ENCODE measurements at regions not wholly inside any gene's neighbourhood (a gene's known extent, or its start where the extent isn't known, plus 50 kb on each side); places are given as distances from the start of the nearest gene placed in this dataset.
"Not testable (repeated sequence)": the region's sequence is repeated elsewhere in the genome, so short reads cannot be mapped to it uniquely, and the experiment has no call there.

DNA sequence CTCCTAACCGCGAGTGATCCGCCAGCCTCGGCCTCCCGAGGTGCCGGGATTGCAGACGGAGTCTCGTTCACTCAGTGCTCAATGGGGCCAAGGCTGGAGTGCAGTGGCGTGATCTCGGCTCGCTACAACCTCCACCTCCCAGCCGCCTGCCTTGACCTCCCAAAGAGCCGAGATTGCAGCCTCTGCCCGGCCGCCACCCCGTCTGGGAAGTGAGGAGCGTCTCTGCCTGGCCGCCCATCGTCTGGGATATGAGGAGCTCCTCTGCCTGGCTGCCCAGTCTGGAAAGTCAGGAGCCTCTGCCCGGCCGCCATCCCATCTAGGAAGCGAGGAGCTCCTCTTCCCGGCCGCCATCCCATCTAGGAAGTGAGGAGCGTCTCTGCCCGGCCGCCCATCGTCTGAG is 58.8 kb upstream of the ANKRD30BL start:
- DNase-seq = not testable (repeated sequence)

GRCh38 chr2:132221886-132222285 is 60.1 kb upstream of the ANKRD30BL start:
- DNase-seq = not testable (repeated sequence)

DNA sequence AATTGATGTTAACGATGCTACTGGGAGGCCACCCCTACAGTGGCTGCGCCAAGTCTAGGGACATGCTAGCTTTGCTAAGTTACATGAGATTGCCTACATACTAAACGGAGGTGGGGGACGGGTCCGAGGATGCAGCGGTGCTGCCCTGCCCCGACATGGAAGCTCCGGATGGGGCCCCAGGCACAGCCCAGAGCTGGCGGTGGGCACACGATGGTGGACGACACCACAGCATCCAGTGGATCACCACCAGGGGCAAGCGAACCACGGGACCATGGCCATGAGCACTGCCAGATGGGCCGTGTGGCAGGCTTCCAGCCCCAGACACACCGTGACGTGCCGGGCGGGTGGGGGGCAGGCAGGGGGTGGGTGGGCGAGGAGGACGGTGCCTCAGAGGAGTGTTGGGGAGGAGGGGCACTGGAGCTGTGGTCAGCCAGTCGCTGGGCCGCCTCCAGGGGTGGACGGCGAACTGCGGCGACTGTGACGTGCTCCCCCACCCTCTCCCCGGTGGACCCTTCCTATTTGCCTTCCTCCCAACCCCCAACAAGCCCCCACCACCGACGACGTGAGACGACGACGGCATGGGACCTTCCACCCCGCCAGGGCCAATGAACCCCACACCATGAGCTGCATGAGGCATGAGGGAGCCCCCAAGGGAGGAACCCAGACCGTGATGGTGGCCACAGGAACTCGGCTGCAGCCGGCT is 90.6 kb upstream of the ANKRD30BL start:
- DNase-seq = no peak

GRCh38 chr2:132252894-132253264 is 91.1 kb upstream of the ANKRD30BL start:
- no peak for DNase-seq

DNA sequence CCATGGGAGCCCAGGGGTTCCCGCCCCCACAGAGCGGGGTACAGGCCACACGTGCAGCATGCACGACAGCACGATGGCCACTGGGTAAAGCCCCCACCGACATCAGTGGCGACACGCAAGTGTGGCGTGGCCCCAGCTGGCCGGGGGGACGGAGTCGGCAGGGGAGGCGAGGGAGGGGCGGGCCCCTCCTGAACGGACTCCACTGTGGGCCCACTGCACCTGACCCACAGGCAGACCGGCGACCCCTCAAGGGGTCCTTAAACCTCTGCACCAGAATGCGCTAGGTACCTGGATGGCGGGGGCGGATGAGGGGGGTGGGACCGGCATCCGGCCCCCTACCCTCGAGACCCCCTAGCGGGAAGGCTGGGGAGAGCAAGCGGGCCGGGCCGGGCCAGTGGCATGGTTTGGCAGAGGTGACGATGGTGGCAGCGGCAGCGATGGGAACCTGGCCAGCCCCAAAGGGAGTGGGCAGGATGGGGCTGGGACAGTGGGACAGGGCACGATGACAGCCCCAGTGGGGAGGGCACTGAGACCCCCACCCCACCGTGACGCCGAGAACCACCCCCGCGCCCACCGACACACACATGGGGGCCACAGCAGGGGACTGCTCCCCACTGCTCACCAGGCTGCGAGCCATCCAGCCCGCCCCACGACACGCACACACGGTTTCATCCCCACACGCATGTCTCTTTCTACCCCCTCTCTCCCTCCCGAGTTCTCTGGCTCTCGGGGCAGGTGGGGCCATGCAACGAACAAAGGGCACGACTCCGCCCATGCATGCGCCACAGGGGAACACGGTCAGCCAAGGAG is 91.9 kb upstream of the ANKRD30BL start:
- no peak for DNase-seq

DNA sequence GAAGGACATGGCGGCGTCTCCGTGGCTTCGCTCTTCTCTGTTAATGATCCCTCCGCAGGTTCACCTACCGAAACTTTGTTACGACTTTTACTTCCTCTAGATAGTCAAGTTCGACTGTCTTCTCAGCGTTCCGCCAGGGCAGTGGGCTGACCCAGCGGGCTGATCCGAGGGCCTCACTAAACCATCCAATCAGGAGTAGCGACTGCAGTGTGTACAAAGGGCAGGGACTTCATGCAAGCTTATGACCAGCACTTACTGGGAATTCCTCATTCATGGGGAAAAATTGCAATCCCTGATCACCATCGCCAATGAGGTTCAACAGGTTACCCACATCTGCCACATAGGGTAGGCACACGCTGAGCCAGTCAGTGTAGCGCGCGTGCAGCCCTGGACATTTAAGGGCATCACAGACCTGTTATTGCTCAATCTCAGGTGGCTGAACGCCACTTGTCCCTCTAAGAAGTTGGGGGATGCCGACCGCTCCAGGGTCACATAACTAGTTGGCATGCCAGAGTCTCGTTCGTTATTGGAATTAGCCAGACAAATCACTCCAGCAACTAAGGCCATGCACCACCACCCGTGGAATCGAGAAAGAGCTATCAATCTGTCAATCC is 92.7 kb upstream of the ANKRD30BL start:
- not testable (repeated sequence) for DNase-seq

DNA sequence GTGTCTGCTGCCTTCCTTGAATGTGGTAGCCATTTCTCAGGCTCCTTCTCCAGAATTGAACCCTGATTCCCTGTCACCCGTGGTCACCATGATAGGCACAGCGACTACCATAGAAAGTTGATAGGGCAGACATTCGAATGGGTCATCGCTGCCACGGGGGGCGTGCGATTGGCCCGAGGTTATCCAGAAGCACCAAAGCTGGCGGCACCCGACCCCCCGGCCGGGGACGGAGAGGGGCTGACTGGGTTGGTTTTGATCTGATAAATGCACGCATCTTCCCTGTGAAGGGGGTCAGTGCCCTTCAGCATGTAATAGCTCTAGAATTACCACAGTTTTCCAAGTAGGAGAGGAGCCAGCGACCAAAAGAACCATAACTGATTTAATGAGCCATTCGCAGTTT is 94.0 kb upstream of the ANKRD30BL start:
- DNase-seq = no peak

- DNase-seq = no peak
Observed at GRCh38 chr2:132256251-132256902, 94.6 kb upstream of the ANKRD30BL start.

DNA sequence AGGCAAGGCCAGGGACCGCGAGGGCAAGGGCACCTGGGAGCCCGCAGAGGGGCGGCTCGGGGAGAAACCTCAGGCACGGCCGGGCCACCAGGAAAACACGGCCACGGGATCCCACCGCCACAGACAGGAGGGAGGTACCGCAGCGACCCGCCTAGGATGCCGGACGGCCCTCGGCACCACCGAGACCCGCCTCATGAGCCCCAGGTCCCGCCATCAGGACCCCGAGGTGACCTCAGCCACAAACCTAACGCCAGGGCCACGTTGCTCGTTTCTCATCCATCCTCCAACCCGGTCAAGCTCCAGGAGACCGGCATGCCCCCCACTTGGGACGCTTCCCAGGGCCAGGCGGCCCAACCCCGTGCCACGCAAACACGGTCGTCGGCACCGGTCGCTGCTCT is 95.2 kb upstream of the ANKRD30BL start:
- not testable (repeated sequence) for DNase-seq

DNA sequence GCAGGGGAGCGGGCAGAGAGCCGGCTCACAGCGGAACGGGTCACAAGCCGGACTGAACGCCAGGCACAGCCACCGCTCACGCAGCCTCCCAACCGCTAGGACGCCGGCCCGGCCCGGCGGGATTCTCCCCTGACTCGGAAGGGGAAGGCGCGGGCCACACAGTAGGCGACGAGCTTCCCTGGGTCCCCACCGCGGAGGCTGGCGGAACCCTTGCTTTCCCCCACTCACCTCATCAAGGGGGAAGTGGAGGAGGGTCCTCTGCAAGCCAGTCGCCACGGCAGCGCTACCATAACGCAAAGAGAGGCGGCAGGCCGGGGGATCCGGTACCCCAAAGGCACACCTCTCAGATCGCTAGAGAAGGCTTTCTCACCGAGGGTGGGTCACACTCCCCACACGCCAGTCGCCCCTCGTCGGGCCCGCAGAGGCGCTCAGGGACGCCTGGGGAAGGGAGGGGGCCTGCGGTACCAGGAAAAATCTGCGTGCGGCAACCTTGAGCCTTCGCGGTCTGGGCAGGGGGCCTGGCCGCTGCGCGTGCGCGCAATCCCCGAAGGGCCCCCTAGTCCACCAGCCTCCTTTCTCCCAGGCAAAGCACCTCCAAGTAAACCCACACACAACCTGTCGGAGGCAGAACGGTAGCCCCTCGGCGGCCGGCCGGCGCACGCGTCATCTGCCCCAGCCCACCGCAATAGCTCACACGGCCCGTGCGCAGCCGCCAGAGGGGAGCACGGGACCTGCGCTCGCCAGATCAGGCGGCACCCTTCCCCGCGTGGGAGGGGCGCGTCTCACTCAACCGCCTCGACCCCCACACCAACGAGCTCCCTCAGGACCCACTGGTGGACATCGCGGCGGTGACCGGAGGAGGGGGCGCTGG is 95.8 kb upstream of the ANKRD30BL start:
- not testable (repeated sequence) for DNase-seq

DNA sequence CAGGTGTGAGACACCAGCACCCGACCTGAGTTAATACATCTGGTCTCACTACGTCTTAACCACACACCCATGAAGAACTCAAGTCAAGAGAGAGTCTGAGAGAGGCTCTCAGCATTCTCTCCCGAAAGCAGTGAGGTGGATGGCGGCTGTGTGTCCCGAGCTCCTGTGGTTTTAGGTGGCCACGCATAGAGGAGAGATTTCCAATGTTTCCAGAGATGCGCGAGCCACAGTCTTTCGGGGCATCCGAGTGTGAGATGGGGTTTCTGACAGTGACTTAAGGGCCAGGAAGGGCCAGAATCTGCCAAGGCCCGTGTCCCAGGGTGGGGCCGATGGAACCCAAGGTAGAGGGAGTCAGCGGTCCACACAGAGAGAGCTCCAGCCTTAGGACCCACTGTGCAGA is 97.5 kb upstream of the ANKRD30BL start:
- not testable (repeated sequence) for DNase-seq

- DNase-seq = not testable (repeated sequence)
Observed at GRCh38 chr2:132265595-132265994, 103.8 kb upstream of the ANKRD30BL start.

DNA sequence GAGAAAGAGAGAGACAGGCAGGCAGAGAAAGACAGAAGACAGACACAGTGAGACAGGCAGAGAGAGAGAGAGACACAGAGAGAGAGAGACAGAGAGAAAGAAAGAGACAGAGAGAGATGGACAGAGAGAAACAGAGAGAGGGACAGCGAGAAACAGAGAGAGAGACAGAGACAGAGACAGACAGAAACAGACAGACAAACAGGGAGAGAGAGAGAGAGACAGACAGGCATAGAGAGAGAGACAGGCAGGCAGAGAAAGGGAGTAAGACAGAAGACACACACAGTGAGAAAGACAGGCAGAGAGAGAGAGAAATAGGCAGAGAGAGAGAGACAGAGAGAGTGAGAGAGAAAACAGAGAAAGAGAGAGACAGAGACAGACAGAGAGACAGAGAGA is 105.3 kb upstream of the ANKRD30BL start:
- no peak for DNase-seq

GRCh38 chr2:132267498-132268283 is 105.9 kb upstream of the ANKRD30BL start:
- DNase-seq = peak; percentile 1 to 14

DNA sequence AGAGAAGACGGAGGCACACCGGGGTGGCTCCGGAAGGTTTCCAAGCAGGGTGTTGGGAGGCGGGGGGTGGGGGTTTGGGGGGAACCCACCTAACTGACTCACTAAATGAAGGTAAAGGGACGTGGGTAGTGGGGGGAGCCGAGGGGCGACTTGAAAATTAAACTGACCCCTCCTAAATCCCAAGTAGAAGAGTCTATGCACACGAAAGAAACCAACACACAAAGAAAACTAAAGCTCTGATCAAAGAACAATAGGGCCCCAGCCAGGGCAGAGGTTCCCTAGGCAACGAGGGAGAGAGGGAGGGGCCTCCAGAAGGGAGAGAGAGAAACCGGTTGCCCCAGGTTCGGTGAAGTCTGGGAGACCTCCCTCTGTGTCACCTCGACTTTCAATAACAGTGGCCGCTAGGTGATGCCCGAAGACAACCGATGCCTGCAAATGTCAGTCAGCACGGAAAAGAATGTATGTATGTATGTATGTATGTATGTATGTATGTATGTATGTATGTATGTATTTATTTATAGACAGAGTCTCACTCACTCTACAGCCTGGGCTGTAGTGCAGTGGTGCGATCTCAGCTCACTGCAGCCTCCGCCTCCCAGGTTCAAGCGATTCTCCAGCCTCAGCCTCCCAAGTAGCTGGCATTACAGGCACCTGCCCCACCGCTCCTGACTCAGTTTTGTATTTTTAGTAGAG is 106.7 kb upstream of the ANKRD30BL start:
- DNase-seq = peak; percentile 3 to 36

GRCh38 chr2:132268977-132269523 is 107.3 kb upstream of the ANKRD30BL start:
- DNase-seq = no peak

- no peak for DNase-seq
Observed at GRCh38 chr2:132270255-132270654, 108.5 kb upstream of the ANKRD30BL start.

- no peak for DNase-seq
Observed at GRCh38 chr2:132270981-132271546, 109.3 kb upstream of the ANKRD30BL start.

DNA sequence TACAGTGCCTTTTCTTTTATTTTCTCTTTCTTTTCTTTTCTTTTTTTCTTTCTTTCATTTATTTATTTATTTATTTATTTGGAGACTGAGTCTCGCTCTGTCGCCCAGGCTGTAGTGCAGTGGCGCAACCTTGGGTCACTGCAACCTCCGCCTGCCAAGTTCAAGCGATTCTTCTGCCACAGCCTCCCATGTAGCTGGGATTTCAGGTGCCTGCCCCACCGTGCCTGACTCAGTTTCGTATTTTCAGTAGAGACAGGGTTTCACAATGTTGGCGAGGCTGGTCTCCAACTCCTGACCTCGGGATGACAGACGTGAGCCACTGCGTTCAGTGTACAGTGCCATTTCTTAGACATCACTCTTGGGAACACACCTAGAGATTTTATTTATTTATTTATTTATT is 110.0 kb upstream of the ANKRD30BL start:
- not testable (repeated sequence) for DNase-seq

- no peak for DNase-seq
Observed at GRCh38 chr2:132272713-132273112, 111.0 kb upstream of the ANKRD30BL start.

Data from inflammatory macrophage treated with lipopolysaccharide for 1 hour (primary cell).